GM12891 (cell line): ENCODE measurements at regions not wholly inside any gene's neighbourhood (a gene's known extent, or its start where the extent isn't known, plus 50 kb on each side); places are given as distances from the start of the nearest gene placed in this dataset.

ENCODE experiments used
- DNase-seq: peaks from one replicate; pipeline ENCODE4 v3.0.0; 2011; ENCODE audit warnings: low spot score; ENCODE audit not compliant: insufficient read length
- FAIRE-seq: peaks from 2 replicates; lab custom pipeline; 2011; peaks lifted over from hg19 to GRCh38; lab: Jason Lieb, UNC
- PAX5 ChIP-seq: IDR thresholded peaks from 2 replicates; pipeline ENCODE4 v1.6.1; 2011; ENCODE audit warnings: low read length, moderate library complexity, mild to moderate bottlenecking; ENCODE audit not compliant: insufficient read depth, severe bottlenecking
- POLR2A ChIP-seq: IDR thresholded peaks from 2 replicates; pipeline ENCODE4 v1.6.1; 2011; ENCODE audit warnings: low read depth, low read length, control low read depth
- POLR2AphosphoS5 ChIP-seq: IDR thresholded peaks from 2 replicates; pipeline ENCODE4 v1.6.1; 2011; ENCODE audit warnings: low read depth, low read length, control low read depth
- POU2F2 ChIP-seq: IDR thresholded peaks from 2 replicates; pipeline ENCODE4 v1.6.1; 2011; ENCODE audit warnings: low read depth, mild to moderate bottlenecking, control low read depth, low read length, moderate library complexity
- SPI1 ChIP-seq: IDR thresholded peaks from 2 replicates; pipeline ENCODE4 v1.6.1; 2011; ENCODE audit warnings: low read depth, low read length, control low read depth
- TAF1 ChIP-seq: IDR thresholded peaks from 2 replicates; pipeline ENCODE4 v1.6.1; 2011; ENCODE audit warnings: low read depth, low read length, control low read depth

DNA sequence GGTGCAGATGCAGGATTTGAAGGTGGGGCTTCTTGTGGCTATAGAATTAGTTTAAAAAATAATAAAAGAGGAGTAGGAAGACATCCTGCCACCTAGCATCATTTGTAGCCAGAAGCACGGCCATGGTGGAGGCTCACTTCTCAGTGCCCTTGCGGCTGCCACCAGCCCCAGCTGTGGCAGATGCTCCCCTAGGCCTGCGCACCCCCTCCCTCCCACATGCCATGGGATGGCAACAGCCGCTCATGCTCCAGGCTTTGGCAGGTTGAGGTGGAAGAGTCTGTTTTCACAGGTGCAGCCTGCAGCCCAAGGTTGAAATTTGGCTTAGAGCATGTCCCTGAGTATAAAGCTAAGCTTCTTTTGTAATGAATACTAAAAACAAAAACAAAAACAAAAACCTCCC is 96.4 kb downstream of the GATA6 start:
- TF ChIP-seq TAF1 (no peak), PAX5 (no peak)
- DNase-seq, result no peak
- FAIRE-seq, result no peak

DNA sequence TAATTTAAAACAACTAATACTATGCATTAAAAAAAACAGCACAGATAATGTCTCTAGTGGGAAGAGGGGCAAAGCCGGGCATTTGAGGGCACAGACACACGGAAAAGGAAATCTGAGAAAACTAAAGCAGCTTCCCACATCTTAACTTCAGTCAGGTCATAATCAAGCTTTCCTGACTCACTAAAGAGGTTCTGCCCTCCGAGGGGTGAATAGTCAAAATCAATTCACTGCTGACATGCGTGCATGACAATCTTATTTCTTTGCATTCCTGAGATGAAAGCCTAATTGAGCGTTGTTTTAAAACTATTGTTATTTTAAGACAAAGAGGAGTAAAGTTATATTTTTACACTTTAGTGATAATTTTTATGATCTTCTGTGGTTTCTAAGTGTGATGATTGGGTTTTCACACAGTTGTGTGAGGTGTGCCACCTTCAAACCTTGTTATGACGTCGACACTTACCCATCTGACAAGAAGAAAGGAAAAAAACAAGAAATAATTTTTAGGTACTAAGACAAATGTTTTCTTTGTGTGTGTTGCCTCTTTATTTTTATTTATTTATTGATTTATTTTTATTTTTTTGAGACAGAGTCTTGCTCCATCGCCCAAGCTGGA is 90.9 kb downstream of the GATA6 start:
- FAIRE-seq (no peak), DNase-seq (no peak)
- TF ChIP-seq POLR2AphosphoS5 (no peak), SPI1 (no peak), TAF1 (no peak), POU2F2 (no peak), POLR2A (no peak)

DNA sequence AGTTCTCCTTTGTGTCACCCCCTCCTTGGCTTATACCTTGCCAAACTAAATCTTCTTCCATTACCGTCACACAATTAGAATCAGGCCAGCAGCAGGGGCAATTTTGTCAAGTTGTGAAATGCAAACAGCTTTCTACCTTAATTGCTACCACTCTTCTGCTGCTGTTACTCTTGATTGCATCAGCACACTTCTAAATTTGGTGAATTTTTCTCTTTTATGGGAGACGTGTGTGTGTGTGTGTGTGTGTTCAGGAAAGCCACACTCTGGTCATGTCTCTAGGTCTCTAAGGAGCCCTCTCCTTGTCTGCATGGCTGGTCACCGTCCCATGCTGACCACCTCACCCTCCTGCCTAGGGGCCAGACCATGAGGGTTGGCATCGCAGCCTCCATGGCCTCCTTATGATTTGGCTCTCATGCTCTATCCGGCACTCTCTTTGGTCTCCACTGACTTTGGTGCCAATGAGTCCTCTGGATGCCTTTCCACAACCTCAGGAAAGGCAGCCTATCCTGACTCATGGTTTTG is 87.7 kb downstream of the GATA6 start:
- FAIRE-seq (no peak), DNase-seq (no peak)
- TF ChIP-seq TAF1 (no peak), POU2F2 (no peak), SPI1 (no peak), POLR2AphosphoS5 (no peak), PAX5 (no peak), POLR2A (no peak)

DNA sequence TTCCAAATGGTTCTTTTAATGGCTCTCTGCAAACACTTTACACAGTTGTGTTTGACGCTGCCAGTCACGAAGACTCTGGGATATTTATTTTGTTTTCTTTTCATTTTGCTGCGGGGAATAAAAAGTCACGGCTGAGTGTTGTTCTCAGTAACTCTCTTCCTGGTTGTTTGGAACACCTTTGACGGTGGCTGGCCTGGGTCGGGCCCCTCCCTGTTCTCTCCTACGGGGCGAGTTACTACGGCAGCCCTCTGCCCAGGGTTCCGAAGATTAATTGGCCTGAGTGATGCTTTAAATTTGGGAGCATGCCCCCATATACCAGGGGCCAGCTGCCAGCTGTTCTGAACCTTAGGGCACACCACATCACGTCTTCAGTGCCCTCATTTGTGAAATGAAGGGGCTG is 84.7 kb downstream of the GATA6 start:
- DNase-seq (no peak), FAIRE-seq (no peak)
- no peak for TF ChIP-seq POLR2A
- TF ChIP-seq TAF1, result no peak
- TF ChIP-seq SPI1, result no peak
- TF ChIP-seq POLR2AphosphoS5, result no peak
- TF ChIP-seq POU2F2, result no peak
- TF ChIP-seq PAX5, result no peak

DNA sequence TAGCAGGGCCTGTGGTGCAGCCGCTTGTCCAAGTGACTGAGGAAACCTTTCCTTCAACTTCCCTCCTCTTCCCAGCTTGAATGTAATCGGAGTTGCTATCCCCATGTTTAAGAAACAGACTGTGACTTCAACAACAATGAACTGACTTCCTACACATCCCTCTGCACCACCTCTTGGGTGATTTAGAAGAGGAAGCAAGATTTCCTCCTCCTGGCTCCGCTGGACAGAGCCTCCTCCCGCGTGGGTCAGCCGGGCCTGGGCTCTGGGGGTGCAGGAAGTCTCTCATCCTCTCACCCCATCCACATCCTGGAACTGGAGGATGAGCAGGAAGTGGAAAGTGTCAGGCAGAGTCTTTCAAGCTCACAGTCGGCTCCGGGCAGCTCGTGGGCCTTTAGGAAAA is 84.3 kb downstream of the GATA6 start:
- DNase-seq (no peak), FAIRE-seq (no peak)
- TF ChIP-seq TAF1, result no peak

DNA sequence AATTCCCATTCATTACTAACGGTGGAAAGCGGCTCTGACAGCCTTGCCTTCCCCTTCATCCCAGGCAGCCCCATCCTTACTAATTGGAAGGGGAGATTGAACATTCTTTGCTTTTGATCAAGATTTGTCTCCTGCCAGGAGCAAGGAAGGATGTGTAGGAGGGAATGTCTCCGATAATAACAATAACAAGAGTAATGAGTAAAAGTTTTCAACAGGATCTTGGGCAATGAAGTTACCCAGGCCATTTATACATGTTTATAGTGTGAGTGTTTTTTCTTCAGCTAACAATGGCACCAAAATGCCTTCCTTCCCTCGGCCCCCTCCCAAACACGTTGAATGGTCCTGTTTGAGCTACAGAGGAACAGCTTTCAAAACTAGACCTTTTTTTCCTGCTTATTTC is 83.8 kb downstream of the GATA6 start:
- no peak for DNase-seq
- TF ChIP-seq POU2F2 (no peak), TAF1 (no peak), POLR2AphosphoS5 (no peak), PAX5 (no peak), SPI1 (no peak), POLR2A (no peak)
- FAIRE-seq, result no peak
